ENCODE measurements at regions not wholly inside any gene's neighbourhood (a gene's known extent, or its start where the extent isn't known, plus 50 kb on each side); places are given as distances from the start of the nearest gene placed in this dataset.
"Not testable (repeated sequence)": the region's sequence is repeated elsewhere in the genome, so short reads cannot be mapped to it uniquely, and the experiment has no call there.

- not testable (repeated sequence) for TF ChIP-seq HDAC6 (IDR thresholded peaks at IDR 0.05; ENCODE audit: low read depth, low read length); RAD21 (IDR thresholded peaks at IDR 0.05 in 1 of 2, conservative IDR thresholded peaks at IDR 0.05 in 1 of 2; ENCODE audit: low read depth in 2 of 2, low read length in 2 of 2); CHD2 (IDR thresholded peaks at IDR 0.05; ENCODE audit: low read length); YY1 (IDR thresholded peaks at IDR 0.05; ENCODE audit: low read depth, low read length)
- TF ChIP-seq, protein P1, sequence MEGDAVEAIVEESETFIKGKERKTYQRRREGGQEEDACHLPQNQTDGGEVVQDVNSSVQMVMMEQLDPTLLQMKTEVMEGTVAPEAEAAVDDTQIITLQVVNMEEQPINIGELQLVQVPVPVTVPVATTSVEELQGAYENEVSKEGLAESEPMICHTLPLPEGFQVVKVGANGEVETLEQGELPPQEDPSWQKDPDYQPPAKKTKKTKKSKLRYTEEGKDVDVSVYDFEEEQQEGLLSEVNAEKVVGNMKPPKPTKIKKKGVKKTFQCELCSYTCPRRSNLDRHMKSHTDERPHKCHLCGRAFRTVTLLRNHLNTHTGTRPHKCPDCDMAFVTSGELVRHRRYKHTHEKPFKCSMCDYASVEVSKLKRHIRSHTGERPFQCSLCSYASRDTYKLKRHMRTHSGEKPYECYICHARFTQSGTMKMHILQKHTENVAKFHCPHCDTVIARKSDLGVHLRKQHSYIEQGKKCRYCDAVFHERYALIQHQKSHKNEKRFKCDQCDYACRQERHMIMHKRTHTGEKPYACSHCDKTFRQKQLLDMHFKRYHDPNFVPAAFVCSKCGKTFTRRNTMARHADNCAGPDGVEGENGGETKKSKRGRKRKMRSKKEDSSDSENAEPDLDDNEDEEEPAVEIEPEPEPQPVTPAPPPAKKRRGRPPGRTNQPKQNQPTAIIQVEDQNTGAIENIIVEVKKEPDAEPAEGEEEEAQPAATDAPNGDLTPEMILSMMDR (IDR thresholded peaks at IDR 0.05; ENCODE audit: control extremely low read depth in 1 of 3, insufficient read depth in 1 of 3, low read depth in 1 of 3, low read length in 3 of 3): not testable (repeated sequence)
Measured at GRCh38 chr22:38374433-38374831, 57.2 kb upstream of the CSNK1E start.

Data from H1 (cell line).